Psoas muscle (tissue), 7 donors: ENCODE measurements at regions not wholly inside any gene's neighbourhood (a gene's known extent, or its start where the extent isn't known, plus 50 kb on each side); places are given as distances from the start of the nearest gene placed in this dataset.
"Not testable (repeated sequence)": the region's sequence is repeated elsewhere in the genome, so short reads cannot be mapped to it uniquely, and the experiment has no call there.

Experiments
- ATAC-seq, 4 donors: fragments of 200-7000 bp; cut with Tn5 transposase; one replicate each; pipeline ENCODE4 v1.9.1; 2020; ENCODE audit warnings: moderate library complexity in 3 of 4, mild to moderate bottlenecking in 2 of 4
- DNase-seq, 2 donors: peaks; one replicate each; pipeline ENCODE4 v3.0.0-alpha.2; 2020
- H3K27ac ChIP-seq: fragments of 200-600 bp; one replicate; pipeline ENCODE4 v1.8.0; 2022
- H3K27me3 ChIP-seq, 3 donors: fragments of 200-600 bp in 1 of 3; one replicate each; pipeline versions ENCODE4 v1.6.1 to v1.8.0; 2013 to 2022; ENCODE audit warnings: low read length in 2 of 3, mild to moderate bottlenecking in 2 of 3, moderate library complexity in 1 of 3; ENCODE audit not compliant: insufficient read depth in 3 of 3
- H3K36me3 ChIP-seq, 2 donors: fragments of 200-600 bp in 1 of 2; one replicate each; pipeline versions ENCODE4 v1.6.1 to v1.8.0; 2013 to 2022; ENCODE audit warnings: low read depth in 1 of 2, mild to moderate bottlenecking in 1 of 2, moderate library complexity in 1 of 2; ENCODE audit not compliant: insufficient read depth in 1 of 2
- H3K4me1 ChIP-seq: fragments of 200-600 bp; one replicate; pipeline ENCODE4 v1.8.0; 2022
- H3K4me3 ChIP-seq: fragments of 200-600 bp; one replicate; pipeline ENCODE4 v1.8.0; 2022; ENCODE audit warnings: mild to moderate bottlenecking
- H3K9me3 ChIP-seq: fragments of 200-600 bp; one replicate; pipeline ENCODE4 v1.8.0; 2022
- WGBS, 3 donors: extraction: QIAGEN DNeasy Blood & Tissue Kit; methylation state at CpG; one replicate each; pipeline versions ENCODE4 v1.1.6 to v1.1.7; 2013; 5-methylcytosine and 5-hydroxymethylcytosine counted together
- intact Hi-C, 2 donors: fragments of 100-400 bp; cut with DNase I; formaldehyde crosslinking; loops; one replicate each; pipeline versions ENCODE4 v1.11.0 to v1.14.2; 2022
- TF ChIP-seq, protein P1 (sequence below): fragments of 200-600 bp; IDR thresholded peaks from one replicate; pipeline ENCODE4 v1.8.0; 2022; ENCODE audit warnings: antibody characterized with exemption
- donor health status: healthy with polysubstance abuse.
- donor health status: DM: no; HTN: no; CAD: no; lungs with moderate emphysema.
- donor health status: Bipolar disorder and iron deficiency.
- donor health status: healthy.
- donor health status: DM: yes; HTN: yes; CAD: no.
- donor health status: DM: no; HTN: no; CAD: no.
- donor health status: DM: yes; HTN: yes; CAD: no.

- ATAC-seq (no peak), DNase-seq (no peak)
- intact Hi-C loops = no loop called here
- Histone ChIP-seq H3K9me3 (no peaks in the 10 kb centered on the region), H3K4me1 (no peaks in the 10 kb centered on the region), H3K36me3 (no peaks in the 10 kb centered on the region), H3K4me3 (no peak overlapping the region), H3K27ac (no peak overlapping the region), H3K27me3 (no peaks in the 10 kb centered on the region)
- TF ChIP-seq, protein P1, sequence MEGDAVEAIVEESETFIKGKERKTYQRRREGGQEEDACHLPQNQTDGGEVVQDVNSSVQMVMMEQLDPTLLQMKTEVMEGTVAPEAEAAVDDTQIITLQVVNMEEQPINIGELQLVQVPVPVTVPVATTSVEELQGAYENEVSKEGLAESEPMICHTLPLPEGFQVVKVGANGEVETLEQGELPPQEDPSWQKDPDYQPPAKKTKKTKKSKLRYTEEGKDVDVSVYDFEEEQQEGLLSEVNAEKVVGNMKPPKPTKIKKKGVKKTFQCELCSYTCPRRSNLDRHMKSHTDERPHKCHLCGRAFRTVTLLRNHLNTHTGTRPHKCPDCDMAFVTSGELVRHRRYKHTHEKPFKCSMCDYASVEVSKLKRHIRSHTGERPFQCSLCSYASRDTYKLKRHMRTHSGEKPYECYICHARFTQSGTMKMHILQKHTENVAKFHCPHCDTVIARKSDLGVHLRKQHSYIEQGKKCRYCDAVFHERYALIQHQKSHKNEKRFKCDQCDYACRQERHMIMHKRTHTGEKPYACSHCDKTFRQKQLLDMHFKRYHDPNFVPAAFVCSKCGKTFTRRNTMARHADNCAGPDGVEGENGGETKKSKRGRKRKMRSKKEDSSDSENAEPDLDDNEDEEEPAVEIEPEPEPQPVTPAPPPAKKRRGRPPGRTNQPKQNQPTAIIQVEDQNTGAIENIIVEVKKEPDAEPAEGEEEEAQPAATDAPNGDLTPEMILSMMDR = no peak
Measured at GRCh38 chr1:238331557-238331956, 440.8 kb upstream of the ZP4 start.

DNA sequence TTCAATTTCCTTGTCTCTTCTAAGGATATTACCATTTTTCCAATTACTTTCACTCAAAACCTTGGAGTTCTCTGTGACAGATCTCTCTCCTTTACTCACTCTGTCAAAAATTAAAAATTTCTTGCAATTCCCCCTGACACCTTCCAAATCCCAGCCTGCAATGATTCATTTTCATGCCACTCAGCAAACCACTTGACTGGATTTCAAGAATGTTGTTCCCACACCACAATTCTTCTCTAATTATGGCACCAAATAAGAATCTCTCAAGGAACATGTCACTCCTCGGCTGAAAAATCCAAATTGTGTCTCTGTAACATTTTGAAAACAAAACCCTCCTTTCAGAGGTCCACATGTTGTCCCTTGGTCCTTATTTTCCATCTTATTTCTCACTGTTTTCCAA is 438.9 kb upstream of the ZP4 start:
- TF ChIP-seq, protein P1 = no peak
- Histone ChIP-seq H3K27me3 (no peaks in the 10 kb centered on the region), H3K36me3 (no peaks in the 10 kb centered on the region), H3K4me3 (no peak overlapping the region), H3K9me3 (no peaks in the 10 kb centered on the region), H3K27ac (no peak overlapping the region), H3K4me1 (no peaks in the 10 kb centered on the region)
- ATAC-seq (no peak), DNase-seq (no peak)
- intact Hi-C loops = no loop called here
- 32 to 41% (median 33%) methylated on average over 1 of the region's 1 CpG for WGBS, 3 donors

GRCh38 chr1:238327033-238327432 is 436.3 kb upstream of the ZP4 start:
- H3K27me3 ChIP-seq, H3K9me3 ChIP-seq, ATAC-seq, H3K4me1 ChIP-seq, H3K4me3 ChIP-seq, H3K36me3 ChIP-seq, intact Hi-C loops, DNase-seq, H3K27ac ChIP-seq: not testable (repeated sequence)
- WGBS, 3 donors = 91 to 95% (median 94%) methylated on average over 20 to 22 of the region's 22 CpGs

- H3K4me1 ChIP-seq, intact Hi-C loops, DNase-seq, H3K4me3 ChIP-seq, H3K27me3 ChIP-seq, H3K9me3 ChIP-seq, H3K27ac ChIP-seq, ATAC-seq, H3K36me3 ChIP-seq: not testable (repeated sequence)
- WGBS, 3 donors = 80 to 90% (median 81%) methylated on average over 9 of the region's 9 CpGs
Measured at GRCh38 chr1:238326479-238326878, 435.8 kb upstream of the ZP4 start.

- ATAC-seq (no peak), DNase-seq (no peak)
- Histone ChIP-seq H3K4me3 (no peak overlapping the region), H3K27ac (no peak overlapping the region), H3K36me3 (no peaks in the 10 kb centered on the region), H3K4me1 (no peaks in the 10 kb centered on the region), H3K27me3 (no peaks in the 10 kb centered on the region), H3K9me3 (no peaks in the 10 kb centered on the region)
- 78 to 85% (median 80%) methylated on average over 9 of the region's 9 CpGs for WGBS, 3 donors
- intact Hi-C loops = no loop called here
- TF ChIP-seq, protein P1 = no peak
Measured at GRCh38 chr1:238324211-238324864, 433.6 kb upstream of the ZP4 start.

- WGBS, 3 donors = 90 to 93% (median 91%) methylated on average over 3 of the region's 3 CpGs
- TF ChIP-seq, protein P1 = no peak
- intact Hi-C loops = no loop called here
- no peaks in the 10 kb centered on the region for H3K36me3 ChIP-seq
- H3K4me3 ChIP-seq = no peak overlapping the region
- H3K9me3 ChIP-seq = no peaks in the 10 kb centered on the region
- DNase-seq (no peak), ATAC-seq (no peak)
- H3K4me1 ChIP-seq = no peaks in the 10 kb centered on the region
- no peak overlapping the region for H3K27ac ChIP-seq
- H3K27me3 ChIP-seq = no peaks in the 10 kb centered on the region
Measured at GRCh38 chr1:238323490-238323889, 432.8 kb upstream of the ZP4 start.
